ENCODE measurements at regions not wholly inside any gene's neighbourhood (a gene's known extent, or its start where the extent isn't known, plus 50 kb on each side); places are given as distances from the start of the nearest gene placed in this dataset.
A peak's percentile ranks its signal among the peaks of the same experiment; 100 is the strongest.

DNA sequence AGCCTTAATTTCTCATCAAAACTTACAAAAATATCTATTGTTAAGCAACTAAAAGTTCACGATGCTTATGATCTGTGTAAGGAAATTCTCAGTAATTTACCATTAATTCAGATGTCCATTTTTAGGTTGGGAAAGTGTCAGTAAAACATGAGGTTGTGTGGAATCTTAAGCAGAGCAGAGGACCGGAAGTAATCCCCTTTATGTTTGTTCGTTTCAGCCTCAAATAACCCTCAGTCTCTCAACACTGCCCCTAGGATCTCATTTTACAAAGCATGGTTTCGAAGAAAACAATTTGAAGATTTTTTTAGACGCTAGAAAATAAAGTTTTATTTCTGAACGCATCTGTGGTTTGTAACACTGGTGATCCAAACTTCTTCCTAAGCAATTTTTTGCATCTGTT is 504.2 kb downstream of the MAT2B start:
- no peak for DNase-seq (ENCODE audit: low read depth)
- H3K4me3 ChIP-seq (ENCODE audit: low read length): no peak overlapping the region

DNA sequence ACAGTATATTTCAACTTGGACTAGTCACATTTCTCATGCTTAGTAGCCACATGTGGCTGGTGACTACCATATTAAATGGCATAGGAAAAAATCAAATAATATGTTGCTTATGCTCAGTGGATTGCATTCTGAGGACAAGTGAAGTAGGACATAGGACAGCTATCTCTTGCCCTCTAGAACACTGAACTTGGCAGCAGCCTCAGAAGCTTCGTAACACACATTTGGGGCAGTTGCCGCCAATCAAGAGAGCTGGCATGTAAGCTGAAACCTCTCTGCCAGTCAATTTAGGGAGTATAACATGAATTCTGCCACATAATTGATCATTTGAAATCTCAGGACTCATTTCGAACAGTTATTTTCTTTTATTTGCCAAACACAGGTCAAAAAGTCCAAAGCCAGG is 505.5 kb downstream of the MAT2B start:
- DNase-seq (ENCODE audit: low read depth): no peak
- no peak overlapping the region for H3K4me3 ChIP-seq (ENCODE audit: low read length)
- TF ChIP-seq, protein P1, sequence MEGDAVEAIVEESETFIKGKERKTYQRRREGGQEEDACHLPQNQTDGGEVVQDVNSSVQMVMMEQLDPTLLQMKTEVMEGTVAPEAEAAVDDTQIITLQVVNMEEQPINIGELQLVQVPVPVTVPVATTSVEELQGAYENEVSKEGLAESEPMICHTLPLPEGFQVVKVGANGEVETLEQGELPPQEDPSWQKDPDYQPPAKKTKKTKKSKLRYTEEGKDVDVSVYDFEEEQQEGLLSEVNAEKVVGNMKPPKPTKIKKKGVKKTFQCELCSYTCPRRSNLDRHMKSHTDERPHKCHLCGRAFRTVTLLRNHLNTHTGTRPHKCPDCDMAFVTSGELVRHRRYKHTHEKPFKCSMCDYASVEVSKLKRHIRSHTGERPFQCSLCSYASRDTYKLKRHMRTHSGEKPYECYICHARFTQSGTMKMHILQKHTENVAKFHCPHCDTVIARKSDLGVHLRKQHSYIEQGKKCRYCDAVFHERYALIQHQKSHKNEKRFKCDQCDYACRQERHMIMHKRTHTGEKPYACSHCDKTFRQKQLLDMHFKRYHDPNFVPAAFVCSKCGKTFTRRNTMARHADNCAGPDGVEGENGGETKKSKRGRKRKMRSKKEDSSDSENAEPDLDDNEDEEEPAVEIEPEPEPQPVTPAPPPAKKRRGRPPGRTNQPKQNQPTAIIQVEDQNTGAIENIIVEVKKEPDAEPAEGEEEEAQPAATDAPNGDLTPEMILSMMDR (conservative IDR thresholded peaks at IDR 0.05; ENCODE audit: low read depth, low read length): no peak

More for the DNA sequence above, 504.2 kb downstream of the MAT2B start:
- TF ChIP-seq, protein P1 (conservative IDR thresholded peaks at IDR 0.05; ENCODE audit: low read depth, low read length): peak; percentile 4

DNA sequence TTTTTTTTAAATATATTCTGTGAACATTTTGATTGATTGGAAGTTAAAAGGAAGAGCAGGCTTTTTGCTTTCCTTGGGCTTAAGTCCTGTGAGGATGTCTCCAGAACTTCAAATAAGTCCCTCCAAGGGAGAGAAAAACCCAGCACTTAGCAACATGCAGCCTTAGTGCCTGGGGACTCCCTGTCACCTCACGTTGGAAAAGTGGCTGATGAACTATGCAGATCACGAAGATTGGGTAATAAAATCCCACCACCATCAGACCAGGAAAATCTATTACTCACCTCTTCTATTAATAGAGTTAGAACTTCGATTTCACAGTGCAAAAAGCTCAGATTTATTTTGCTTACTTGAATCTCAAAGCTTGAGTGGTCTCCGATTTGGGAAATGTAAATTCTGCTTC is 507.0 kb downstream of the MAT2B start:
- DNase-seq (ENCODE audit: low read depth): no peak
- no peak overlapping the region for H3K4me3 ChIP-seq (ENCODE audit: low read length)
- TF ChIP-seq, protein P1 (conservative IDR thresholded peaks at IDR 0.05; ENCODE audit: low read depth, low read length): no peak

DNA sequence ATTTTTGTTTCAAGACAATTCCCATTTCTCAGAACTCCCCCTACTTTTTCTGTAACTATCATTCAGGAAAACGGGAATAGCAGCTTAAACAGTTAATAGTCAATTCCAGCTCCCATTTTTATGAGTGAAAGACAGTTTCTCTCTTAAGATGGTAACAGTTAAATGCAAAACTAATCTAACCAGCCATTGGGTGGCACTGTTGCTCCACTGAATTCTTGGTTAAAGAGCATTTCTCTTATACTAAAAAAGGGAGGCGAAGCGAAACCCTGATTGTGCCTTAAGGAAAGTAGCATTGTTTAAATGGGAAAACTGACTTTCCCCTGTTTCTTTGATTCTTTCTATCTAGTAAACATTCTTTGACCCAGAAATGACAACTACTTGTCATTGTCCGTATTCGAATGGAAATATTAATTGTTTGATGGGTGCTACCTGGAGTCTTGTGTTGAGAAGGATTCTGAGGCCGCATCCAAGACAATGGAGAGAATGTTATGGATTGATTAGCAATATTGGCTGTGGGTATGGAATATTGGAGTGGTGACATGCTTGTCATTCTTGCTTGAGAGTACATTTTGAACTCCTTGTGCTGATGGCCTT is 507.8 kb downstream of the MAT2B start:
- H3K4me3 ChIP-seq (ENCODE audit: low read length): no peak overlapping the region
- TF ChIP-seq, protein P1 (conservative IDR thresholded peaks at IDR 0.05; ENCODE audit: low read depth, low read length): peak; percentile 58

DNA sequence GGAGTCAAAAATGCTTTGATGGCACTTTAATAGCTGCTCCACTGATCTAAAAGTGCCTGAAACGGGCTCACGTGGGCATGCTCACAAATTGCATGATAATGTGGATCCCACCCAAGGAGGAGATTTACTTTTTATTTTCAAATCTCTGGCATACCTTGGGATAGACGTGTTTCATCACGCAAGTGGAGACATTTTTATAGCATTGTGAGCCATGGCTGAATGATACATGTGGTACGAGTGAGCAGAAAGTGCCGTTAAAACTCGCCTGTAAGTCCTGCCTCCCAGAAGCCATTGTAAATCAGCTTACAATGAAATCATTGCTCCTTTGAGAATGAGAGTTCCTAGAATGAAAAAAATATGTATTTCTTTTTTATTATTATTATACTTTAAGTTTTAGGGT is 514.7 kb downstream of the MAT2B start:
- no peak for DNase-seq (ENCODE audit: low read depth)
- no peak overlapping the region for H3K4me3 ChIP-seq (ENCODE audit: low read length)
- TF ChIP-seq, protein P1 (conservative IDR thresholded peaks at IDR 0.05; ENCODE audit: low read depth, low read length): no peak

More for the DNA sequence above, 507.8 kb downstream of the MAT2B start:
- DNase-seq (ENCODE audit: low read depth): peak; percentile 40

DNA sequence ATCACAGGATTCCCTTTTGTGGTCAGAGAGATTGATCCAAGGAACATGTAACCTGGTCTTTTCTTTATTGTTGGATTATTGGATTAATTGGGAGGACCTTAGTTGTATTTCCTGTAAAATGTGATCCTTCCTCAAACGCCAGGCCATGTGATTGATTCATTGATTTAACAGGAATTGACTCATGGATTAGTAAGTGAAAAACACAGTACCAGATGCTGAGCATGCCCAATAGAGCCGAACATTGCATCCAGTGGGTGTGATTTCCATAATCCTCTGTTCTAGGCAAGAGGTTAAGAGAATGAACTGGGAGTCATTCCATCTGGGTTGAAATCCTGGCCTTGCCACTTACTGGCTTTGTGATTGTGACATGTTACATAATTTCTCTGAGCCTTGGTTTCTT is 522.3 kb downstream of the MAT2B start:
- H3K4me3 ChIP-seq (ENCODE audit: low read length): no peak overlapping the region
- TF ChIP-seq, protein P1 (conservative IDR thresholded peaks at IDR 0.05; ENCODE audit: low read depth, low read length): no peak
- DNase-seq (ENCODE audit: low read depth): no peak

DNA sequence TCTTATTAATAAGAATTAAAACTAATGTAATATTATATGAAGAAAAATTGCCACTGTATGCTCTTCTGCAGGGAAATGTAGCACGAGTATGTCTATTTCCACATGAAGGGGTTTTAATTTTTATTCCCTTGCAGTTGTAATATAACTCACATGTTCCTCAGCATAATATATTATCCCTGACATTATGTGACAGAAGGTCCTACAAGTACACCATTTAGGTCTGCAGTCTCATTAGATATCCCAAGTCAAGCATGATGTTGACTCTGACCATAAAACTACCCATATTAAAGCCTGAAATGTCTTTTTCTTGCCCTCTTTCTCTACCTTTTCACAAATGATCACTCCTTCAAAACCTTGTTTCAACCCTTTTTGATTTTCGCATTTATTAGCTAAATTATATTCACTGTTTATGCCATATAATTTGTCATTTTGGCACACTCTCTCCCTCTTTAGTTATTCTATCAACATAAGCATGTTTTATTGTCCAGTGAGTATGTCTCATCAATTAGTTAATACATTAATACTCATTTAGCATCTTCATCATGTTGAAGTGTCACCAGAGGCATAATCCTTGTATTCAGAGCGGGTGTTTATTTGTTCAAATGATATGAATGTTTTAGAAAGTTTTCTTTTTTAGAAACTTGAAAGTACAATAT is 532.8 kb downstream of the MAT2B start:
- DNase-seq (ENCODE audit: low read depth): no peak
- H3K4me3 ChIP-seq (ENCODE audit: low read length): no peak overlapping the region
- TF ChIP-seq, protein P1 (conservative IDR thresholded peaks at IDR 0.05; ENCODE audit: low read depth, low read length): no peak
